Islet of Langerhans (tissue), 1 donor: ENCODE measurements at regions not wholly inside any gene's neighbourhood (a gene's known extent, or its start where the extent isn't known, plus 50 kb on each side); places are given as distances from the start of the nearest gene placed in this dataset.
"Not testable (repeated sequence)": the region's sequence is repeated elsewhere in the genome, so short reads cannot be mapped to it uniquely, and the experiment has no call there.

Experiments
- FAIRE-seq: peaks from one replicate; lab custom pipeline; 2011; peaks lifted over from hg19 to GRCh38; lab: Jason Lieb, UNC

DNA sequence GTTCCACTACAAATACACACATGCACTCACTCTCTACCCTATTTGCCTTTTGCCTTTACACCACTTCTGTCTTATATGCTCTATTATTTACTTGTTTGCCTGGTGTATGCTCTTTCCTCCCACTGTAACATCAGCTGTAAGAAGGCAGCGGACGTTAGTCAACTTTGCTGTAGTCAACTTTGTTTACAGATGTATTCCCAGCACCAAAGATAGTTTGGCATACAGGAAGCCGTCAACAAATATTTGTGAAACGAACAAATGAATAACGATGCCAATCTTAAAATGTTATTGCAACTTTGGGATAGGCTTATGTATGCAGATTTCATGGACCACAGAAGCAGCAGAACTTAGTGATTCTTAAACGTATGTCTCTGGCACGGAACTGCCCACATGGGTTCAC lies 138.3 kb upstream of the GALNT2 start:
- no peak for FAIRE-seq

- not testable (repeated sequence) for FAIRE-seq
Measured at GRCh38 chr1:229931751-229932150, 135.3 kb upstream of the GALNT2 start.

DNA sequence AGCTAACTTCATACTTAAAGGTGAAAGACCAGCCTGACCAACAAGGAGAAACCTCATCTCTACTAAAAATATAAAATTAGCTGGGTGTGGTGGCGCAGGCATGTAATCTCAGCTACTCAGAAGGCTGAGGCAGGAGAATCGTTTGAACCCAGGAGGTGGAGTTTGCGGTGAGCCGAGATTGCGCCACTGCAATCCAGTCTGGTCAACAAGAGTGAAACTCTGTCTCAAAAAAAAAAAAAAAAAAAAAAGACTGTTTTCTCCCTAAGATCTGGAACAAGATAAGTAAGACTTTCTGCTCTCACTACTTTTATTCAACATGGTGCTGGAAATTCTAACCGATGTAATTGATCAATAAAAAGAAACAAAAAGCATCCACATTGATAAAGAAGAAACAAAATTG lies 131.9 kb upstream of the GALNT2 start:
- FAIRE-seq = not testable (repeated sequence)

DNA sequence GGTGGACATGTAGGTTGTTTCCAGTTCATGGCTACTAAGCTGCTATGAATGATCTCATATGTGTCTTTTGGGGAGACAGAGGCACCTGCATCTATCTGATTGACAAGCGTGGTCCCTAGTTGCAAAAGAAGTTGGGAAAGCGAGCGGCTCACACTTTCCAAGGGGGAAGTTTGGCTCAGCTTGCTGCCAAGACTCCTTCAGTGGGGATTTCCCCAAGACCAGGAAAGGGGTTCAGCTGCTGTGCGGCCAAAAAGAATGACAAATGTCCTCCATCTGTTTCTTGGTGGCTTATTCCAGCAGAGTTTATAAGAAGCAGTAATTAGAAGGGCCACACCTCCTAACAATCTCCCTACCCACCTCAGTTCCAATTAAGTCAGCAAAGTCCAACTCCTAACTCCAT lies 128.5 kb upstream of the GALNT2 start:
- no peak for FAIRE-seq

GRCh38 chr1:229940684-229941083 lies 126.4 kb upstream of the GALNT2 start:
- no peak for FAIRE-seq

DNA sequence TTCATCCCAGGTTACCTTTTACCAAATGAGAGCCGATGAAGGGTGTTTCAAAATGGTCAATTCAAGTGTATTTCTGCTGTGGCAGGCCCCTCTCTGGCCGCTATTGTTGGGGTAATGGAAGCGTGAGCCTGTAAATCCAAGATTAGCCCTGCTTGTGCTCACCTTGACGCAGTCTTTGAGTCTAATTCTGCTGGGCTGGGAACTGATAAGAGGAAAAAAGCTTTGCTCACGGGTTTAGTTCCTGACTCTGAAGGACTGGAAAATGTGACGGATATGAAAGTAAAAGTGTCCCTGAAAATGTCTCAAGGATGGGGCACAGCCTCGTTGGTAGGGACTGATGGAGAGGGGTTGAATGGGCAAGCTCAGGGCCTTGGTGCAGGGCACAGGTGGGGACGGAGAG lies 125.9 kb upstream of the GALNT2 start:
- no peak for FAIRE-seq

- FAIRE-seq = no peak
Measured at GRCh38 chr1:229941831-229942230, 125.2 kb upstream of the GALNT2 start.

GRCh38 chr1:229942501-229942900 lies 124.5 kb upstream of the GALNT2 start:
- FAIRE-seq = no peak

GRCh38 chr1:229943148-229943714 lies 123.8 kb upstream of the GALNT2 start:
- FAIRE-seq = no peak

- FAIRE-seq = no peak
Measured at GRCh38 chr1:229943988-229944743, 122.9 kb upstream of the GALNT2 start.

DNA sequence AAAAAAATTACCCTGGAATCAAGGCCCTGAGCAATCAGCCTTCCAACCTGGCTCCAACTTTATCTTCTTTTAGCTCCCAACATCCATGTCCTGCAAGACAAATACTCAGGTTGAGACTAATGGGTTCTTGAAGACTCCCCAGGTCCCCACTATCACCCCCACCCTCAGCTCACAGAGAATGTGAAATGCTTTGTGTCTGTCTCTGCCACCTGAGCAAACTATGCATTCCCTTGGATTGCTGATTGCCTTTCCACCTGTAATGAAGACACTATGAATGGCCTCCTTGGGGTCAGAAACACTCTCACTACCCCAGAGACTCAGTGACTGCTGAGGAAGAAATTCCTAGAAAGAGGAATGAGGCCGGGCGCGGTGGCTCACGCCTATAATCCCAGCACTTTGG lies 121.2 kb upstream of the GALNT2 start:
- FAIRE-seq = no peak

GRCh38 chr1:229947968-229948367 lies 119.1 kb upstream of the GALNT2 start:
- no peak for FAIRE-seq

DNA sequence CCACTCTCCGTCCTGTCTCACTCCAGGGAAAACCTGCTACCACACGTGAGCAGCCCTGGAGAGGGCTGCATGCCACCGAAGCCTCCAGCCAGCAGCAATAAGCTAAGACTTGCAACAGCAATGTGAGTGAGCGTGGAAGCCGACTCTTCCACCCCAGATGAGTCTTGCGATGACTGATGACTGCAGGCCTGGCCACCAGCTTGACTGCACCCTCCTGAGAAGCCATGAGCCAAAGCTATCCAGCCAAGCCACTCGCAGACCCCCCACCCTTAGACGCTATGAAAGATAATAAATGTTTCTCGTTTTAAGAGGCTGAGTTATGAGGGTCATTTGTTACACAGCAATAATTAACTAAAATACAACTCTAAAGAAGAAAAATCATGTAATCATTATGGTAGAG lies 118.6 kb upstream of the GALNT2 start:
- no peak for FAIRE-seq

DNA sequence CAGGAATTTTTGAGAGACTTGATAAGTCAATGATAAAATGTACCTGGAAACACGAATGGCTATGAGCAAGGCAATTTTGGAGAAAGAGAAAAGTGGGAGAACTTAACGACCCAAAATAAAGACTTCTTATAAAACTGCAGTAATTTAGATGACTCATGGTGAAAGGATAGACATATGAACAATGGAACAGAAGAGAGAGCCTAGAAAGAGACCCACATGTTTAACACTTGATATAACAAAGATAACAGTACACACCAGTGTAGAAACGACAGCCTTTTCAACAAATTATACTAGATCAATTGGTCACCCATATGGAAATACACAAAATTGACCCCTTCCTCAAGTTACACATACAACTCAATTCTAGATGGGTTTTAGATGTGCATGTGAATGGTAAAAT lies 117.5 kb upstream of the GALNT2 start:
- FAIRE-seq = no peak

GRCh38 chr1:229950020-229950419 lies 117.0 kb upstream of the GALNT2 start:
- FAIRE-seq = no peak

DNA sequence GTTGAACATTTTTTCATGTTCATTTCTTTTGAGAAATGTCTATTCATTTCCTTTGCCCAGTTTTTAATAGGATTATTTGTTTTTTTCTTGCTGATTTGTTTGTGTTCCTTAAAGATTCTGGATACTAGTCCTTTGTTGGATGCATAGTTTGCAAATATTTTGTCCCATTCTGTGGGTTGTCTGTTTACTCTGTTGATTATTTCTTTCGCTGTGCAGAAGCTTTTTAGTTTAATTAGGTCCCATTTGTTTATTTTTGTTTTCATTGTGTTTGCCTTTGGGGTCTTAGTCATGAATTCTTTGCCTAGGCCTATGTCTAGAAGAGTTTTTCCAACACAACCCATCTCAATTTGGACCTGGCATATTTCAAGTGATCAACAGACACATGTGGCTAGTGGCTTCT lies 116.1 kb upstream of the GALNT2 start:
- FAIRE-seq = no peak

DNA sequence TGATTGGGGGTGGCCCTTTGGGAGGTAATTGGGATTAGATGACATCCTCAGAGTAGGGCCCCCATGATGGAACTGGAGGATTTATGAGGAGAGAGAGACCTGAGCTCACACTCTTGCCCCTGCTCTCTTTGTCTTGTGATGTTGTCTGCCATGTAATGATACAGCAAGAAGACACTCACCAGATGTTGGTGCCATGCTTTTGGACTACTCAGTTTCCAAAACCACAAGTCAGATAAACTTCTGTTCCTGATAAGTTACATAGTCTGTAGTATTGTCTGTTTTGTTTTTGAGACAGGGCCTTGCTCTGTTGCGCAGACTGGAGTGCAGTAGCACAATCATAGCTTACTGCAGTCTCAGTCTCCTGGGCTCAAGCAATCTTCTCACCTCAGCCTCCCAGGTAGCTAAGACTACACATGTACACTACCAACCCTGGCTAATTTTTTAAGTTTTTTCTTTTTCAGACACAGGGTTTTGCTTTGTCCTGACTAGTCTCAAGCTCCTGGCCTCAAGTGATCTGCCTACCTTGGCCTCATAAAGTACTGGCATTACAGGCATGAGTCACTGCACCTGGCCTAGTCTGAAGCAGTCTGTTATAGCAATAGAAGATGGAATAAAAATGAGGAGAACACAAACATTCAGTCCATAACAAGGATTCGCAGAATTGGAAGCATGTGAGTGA lies 115.0 kb upstream of the GALNT2 start:
- no peak for FAIRE-seq

DNA sequence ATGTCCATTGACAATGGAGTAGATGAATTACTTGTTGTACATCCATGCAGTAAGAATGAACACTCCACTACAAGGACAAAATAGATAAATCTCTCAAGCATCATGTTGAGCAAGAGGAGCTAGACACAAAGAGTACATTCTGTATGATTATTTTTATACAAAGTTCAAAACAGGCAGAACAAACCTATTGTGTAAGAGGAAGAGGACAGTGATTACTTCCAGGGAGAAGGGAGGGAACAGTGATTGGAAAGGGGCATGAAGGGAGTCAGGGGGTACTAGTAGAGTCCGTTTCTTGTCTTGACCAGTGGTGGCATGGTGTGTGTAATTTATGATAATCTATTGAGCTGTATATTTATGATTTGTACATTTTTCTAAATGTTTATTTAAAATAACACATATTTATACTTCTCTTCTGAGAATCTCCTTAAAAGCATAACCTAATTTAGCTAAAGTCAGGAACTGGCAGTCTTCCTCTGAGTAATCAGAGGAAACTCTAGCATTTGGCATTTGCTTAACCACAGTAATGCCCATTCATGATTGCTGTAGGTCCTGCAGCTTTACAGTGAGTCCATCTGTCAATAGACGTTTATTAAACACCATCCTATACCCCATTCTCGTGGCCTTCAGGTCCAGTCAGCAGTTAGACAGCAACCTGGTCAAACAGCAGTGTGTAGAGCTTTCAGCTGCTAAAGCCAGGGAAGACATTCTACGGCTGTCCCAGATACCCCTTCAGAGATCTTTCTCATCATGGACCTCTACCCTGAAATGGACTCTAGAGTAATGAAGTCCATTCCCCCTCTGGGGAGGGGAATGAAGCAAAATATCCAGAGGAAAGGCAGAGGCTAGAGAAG lies 114.1 kb upstream of the GALNT2 start:
- no peak for FAIRE-seq

- FAIRE-seq = peak; percentile 43
Measured at GRCh38 chr1:229953736-229954326, 113.2 kb upstream of the GALNT2 start.

GRCh38 chr1:229964281-229964680 lies 102.8 kb upstream of the GALNT2 start:
- no peak for FAIRE-seq

GRCh38 chr1:229970714-229971113 lies 96.3 kb upstream of the GALNT2 start:
- no peak for FAIRE-seq

GRCh38 chr1:229971141-229971540 lies 95.9 kb upstream of the GALNT2 start:
- no peak for FAIRE-seq
